ENCODE measurements at regions not wholly inside any gene's neighbourhood (a gene's known extent, or its start where the extent isn't known, plus 50 kb on each side); places are given as distances from the start of the nearest gene placed in this dataset.
"Not testable (repeated sequence)": the region's sequence is repeated elsewhere in the genome, so short reads cannot be mapped to it uniquely, and the experiment has no call there.

DNA sequence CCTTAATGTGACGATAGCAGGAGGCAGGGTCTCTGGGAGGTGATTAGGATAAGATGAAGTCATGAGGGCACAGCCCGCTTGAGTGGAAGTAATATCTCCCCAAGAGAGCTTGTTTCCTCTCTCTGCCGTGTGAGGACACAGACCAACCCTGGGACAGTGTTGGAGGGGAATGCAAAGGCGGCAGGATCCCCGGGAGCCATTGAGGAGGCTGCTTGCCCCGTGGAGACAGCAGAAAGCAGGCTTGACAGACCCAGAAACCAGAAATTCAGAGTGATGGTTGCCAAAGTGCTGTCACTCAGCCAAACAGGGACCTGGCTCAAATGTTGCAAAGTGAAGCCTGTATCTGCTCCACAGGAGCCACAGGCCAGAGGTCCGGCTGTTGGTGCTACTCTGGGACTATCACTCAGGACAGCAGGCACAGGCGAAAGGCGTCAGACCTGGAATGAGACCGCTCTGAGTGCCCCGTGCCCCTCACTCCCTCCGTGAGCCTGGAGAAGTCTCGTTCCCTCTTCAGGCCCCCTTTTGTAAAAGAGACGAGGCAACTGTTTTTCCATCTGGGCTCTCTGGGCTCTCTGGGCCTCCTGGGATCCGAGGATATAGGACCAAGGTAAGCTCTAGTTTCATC lies 96.6 kb upstream of the VANGL1 start:
- Mint-ChIP-seq H3K9me3 (no peaks in the 10 kb centered on the region), H3K27me3 (peaks cover 2% of the 10 kb centered on the region), H3K4me1 (ENCODE audit: low read depth) (no peaks in the 10 kb centered on the region), H3K36me3 (ENCODE audit: low read depth) (no peaks in the 10 kb centered on the region), H3K4me3 (no peak overlapping the region), H3K27ac (no peak overlapping the region)
- intact Hi-C loops (cut with micrococcal nuclease), result no loop called here

DNA sequence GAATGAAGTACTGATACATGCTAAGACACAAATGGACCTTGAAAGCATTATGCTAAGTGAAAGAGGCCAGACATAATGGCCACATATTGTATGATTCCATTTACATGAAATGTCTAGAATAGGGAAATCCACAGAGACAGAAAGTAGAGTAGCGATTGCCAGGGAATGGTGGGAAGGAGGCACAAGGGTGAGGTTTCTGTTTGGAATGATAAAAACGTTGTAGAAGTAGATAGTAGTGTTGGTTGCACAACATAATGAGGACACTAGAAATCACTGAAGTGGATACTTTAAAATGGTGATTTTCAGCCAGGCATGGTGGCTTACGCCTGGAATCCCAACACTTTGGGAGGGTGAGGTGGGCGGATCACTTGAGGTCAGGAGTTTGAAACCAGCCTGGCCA lies 97.6 kb upstream of the VANGL1 start:
- Mint-ChIP-seq H3K27ac (no peak overlapping the region), H3K36me3 (ENCODE audit: low read depth) (no peaks in the 10 kb centered on the region), H3K4me3 (no peak overlapping the region), H3K27me3 (peaks cover 2% of the 10 kb centered on the region), H3K4me1 (ENCODE audit: low read depth) (no peaks in the 10 kb centered on the region), H3K9me3 (no peaks in the 10 kb centered on the region)
- intact Hi-C loops (cut with micrococcal nuclease), result no loop called here

DNA sequence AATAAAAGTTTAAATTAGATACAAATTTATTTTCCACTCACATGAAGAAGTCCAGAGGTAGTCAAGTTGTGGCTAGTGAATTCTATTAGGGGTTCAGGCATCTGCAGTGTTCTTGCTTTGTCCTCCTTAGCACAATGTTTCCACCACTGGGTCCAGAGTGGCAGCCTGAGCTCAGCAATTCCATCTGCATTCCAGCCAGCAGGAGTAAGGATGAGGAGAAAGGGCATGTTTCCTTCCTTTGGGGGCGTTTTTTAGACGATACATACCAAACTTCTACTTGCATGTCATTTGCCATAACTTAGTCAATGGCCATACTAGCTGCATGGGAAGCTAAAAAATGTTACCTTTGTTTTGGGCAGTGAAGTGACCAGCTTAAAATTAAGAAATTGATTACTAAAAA lies 98.5 kb upstream of the VANGL1 start:
- intact Hi-C loops (cut with micrococcal nuclease), result no loop called here
- H3K27me3 Mint-ChIP-seq, result peaks cover 2% of the 10 kb centered on the region

DNA sequence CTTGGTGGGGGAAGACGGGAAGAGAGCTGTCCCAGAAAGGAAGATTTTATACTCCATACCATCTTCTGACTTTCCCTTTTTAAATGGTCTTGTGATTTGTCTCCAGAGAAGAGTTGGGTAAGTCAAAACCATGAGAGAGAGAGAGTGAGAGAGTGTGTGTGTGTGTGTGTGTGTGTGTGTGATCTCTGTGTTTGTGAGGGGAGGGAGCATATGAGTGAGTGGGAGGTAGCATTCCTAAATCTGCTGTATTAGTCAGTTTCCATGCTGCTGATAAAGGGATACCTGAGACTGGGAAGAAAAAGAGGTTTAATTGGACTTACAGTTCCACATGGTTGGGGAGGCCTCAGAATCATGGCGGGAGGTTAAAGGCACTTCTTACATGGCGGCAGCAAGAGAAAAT lies 102.0 kb upstream of the VANGL1 start:
- no peak overlapping the region for H3K4me3 Mint-ChIP-seq
- no peaks in the 10 kb centered on the region for H3K4me1 Mint-ChIP-seq (ENCODE audit: low read depth)
- no peaks in the 10 kb centered on the region for H3K36me3 Mint-ChIP-seq (ENCODE audit: low read depth)
- no peaks in the 10 kb centered on the region for H3K9me3 Mint-ChIP-seq
- intact Hi-C loops (cut with micrococcal nuclease), result no loop called here
- no peak overlapping the region for H3K27ac Mint-ChIP-seq
- H3K27me3 Mint-ChIP-seq, result no peaks in the 10 kb centered on the region

More for the DNA sequence above, 98.5 kb upstream of the VANGL1 start:
- H3K36me3 Mint-ChIP-seq (ENCODE audit: low read depth), result no peaks in the 10 kb centered on the region
- H3K9me3 Mint-ChIP-seq, result no peaks in the 10 kb centered on the region
- no peak overlapping the region for H3K4me3 Mint-ChIP-seq
- H3K4me1 Mint-ChIP-seq (ENCODE audit: low read depth), result no peaks in the 10 kb centered on the region
- no peak overlapping the region for H3K27ac Mint-ChIP-seq

DNA sequence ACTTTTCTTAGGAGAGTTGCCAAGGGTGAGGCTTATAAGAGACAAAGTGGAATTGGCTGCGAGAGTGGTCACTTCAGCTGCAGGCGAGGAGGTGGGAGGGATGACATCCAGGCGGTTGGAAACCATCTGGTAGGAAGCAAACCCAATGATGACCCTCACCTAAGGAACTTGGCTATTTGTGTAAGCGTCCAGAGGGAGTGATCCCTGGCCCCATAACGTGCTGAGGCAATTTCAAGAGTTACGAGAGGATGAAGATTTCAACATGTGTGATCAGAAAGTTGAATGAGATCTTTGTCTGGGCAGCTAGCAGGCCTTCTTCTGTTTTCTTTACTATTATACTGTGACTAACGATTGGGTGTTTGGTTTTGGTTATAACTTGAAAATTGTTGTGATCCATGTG lies 102.7 kb upstream of the VANGL1 start:
- H3K4me1 Mint-ChIP-seq (ENCODE audit: low read depth), result no peaks in the 10 kb centered on the region
- intact Hi-C loops (cut with micrococcal nuclease), result no loop called here

DNA sequence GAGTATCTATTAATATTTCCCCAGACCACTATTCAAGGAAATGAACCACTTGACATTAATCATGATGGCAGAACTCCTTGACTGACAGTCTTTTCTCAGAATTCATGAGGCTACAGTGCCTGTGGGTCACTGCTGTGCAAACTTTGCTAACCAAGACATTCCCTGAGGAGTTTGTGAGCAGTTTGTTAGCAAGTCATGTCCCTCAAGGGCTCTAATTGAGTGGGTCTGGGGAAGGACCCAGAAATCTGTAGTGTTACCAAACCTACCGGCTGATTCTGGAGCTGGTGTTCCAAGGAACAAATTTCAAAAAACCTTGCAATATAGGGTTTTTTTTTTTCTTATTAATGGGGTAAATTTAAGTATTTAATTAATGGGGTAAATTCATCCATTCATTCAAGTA lies 103.2 kb upstream of the VANGL1 start:
- no peaks in the 10 kb centered on the region for H3K9me3 Mint-ChIP-seq
- intact Hi-C loops (cut with micrococcal nuclease), result no loop called here
- no peak overlapping the region for H3K4me3 Mint-ChIP-seq
- H3K4me1 Mint-ChIP-seq (ENCODE audit: low read depth), result no peaks in the 10 kb centered on the region
- no peak overlapping the region for H3K27ac Mint-ChIP-seq
- H3K36me3 Mint-ChIP-seq (ENCODE audit: low read depth), result no peaks in the 10 kb centered on the region
- H3K27me3 Mint-ChIP-seq, result no peaks in the 10 kb centered on the region

More for the DNA sequence above, 102.7 kb upstream of the VANGL1 start:
- Mint-ChIP-seq H3K27me3 (no peaks in the 10 kb centered on the region), H3K27ac (no peak overlapping the region), H3K4me3 (no peak overlapping the region), H3K36me3 (ENCODE audit: low read depth) (no peaks in the 10 kb centered on the region), H3K9me3 (no peaks in the 10 kb centered on the region)

DNA sequence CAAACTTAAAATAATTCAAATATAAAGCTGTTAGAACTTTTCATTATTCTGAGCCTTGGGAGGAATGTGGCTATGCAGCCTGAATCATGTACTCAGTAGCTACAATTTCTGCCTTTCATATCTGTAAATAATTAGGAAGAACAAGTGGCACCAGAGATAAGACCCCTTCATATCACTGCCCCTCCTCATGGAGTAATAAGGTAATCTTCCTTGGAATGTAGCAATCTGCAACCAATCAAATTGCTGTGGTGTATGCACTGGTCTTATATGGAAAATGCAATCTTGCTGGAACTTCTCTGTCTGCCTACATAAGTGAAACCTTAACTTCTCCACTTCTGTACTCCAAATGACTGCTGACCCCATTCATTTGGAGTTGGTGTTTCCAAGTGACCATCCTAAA lies 104.4 kb upstream of the VANGL1 start:
- intact Hi-C loops (cut with micrococcal nuclease), result no loop called here
- H3K4me3 Mint-ChIP-seq, result no peak overlapping the region
- H3K27ac Mint-ChIP-seq, result no peak overlapping the region
- no peaks in the 10 kb centered on the region for H3K36me3 Mint-ChIP-seq (ENCODE audit: low read depth)
- no peaks in the 10 kb centered on the region for H3K4me1 Mint-ChIP-seq (ENCODE audit: low read depth)
- no peaks in the 10 kb centered on the region for H3K9me3 Mint-ChIP-seq
- no peaks in the 10 kb centered on the region for H3K27me3 Mint-ChIP-seq

DNA sequence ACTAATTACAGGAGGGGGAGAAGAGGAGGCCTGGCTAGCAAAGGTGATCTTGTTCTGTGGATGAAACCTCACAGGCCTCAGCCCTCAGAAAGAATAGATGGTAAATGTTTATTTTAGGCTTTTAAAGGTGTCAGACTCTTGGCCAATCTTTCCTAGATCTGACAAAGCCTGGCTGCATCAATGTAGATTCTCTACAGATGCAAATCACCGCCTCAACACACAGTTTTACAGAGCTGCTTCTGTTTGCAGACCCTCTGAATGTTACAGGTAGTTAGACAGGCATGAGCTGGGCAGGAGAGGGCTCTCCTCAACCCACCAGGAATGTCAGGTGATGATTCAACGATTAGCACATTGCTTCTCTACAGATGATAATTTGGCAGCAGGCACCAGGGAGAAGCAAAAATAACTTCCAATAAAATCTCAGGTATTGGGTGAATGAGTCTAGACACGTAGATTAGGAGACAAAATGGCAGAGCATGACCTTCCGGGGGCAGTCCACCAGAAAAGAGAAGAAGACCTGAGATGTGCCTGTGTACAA lies 105.4 kb upstream of the VANGL1 start:
- Mint-ChIP-seq H3K27me3 (no peaks in the 10 kb centered on the region), H3K4me3 (no peak overlapping the region), H3K9me3 (no peaks in the 10 kb centered on the region), H3K36me3 (ENCODE audit: low read depth) (no peaks in the 10 kb centered on the region), H3K4me1 (ENCODE audit: low read depth) (no peaks in the 10 kb centered on the region), H3K27ac (no peak overlapping the region)
- intact Hi-C loops (cut with micrococcal nuclease), result no loop called here

DNA sequence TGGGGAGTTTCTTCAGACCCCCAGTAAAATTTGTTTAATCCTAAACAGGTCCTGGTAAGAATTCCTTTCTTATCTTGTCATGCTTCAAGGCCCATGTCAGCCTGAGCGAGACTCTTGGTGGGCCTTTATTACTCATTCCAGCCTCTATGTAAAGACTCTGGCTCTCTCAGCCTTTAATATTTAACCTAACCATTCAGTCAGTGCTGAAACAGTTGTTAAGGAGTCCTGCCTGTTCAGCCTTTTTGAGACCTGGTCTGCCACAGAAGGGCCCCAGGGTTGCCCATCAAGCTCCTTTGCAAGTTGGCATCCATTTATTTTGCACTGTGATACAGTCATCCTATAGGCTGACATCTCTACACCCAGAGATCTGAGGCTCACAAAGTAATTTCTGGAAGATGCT lies 107.7 kb upstream of the VANGL1 start:
- Mint-ChIP-seq H3K27ac (no peak overlapping the region), H3K4me3 (no peak overlapping the region), H3K9me3 (no peaks in the 10 kb centered on the region), H3K36me3 (ENCODE audit: low read depth) (no peaks in the 10 kb centered on the region), H3K4me1 (ENCODE audit: low read depth) (no peaks in the 10 kb centered on the region), H3K27me3 (no peaks in the 10 kb centered on the region)
- intact Hi-C loops (cut with micrococcal nuclease), result no loop called here

DNA sequence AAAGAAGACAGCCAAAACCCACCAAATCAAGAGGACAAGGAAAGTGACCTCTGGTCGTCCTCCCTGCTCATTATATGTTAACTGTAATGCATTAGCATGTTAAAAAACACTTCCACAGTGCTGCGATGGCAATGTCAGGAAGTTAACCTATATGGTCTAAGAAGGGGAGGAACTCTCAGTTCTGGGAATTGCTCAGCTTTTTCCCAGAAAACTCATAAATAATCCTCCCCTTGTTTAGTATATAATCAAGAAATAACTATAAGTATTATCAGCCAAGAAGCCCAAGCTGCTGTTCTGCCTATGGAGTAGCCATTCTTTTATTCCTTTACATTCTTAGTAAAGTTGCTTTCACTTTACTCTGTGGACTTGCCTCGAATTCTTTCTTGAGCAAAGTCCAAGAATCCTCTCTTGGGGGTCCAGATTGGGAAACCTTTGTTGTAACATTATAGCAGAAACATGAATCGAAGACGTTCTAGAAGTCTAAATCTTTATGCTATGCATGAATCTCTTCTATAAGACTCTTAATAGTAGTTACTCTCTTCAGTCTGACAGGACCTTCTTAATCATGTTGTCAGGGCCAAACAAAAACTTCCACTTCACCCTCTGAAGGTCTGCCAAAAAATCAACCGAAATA lies 110.0 kb upstream of the VANGL1 start:
- Mint-ChIP-seq H3K4me1 (ENCODE audit: low read depth) (no peaks in the 10 kb centered on the region), H3K27ac (no peak overlapping the region), H3K36me3 (ENCODE audit: low read depth) (no peaks in the 10 kb centered on the region), H3K4me3 (no peak overlapping the region), H3K9me3 (no peaks in the 10 kb centered on the region), H3K27me3 (no peaks in the 10 kb centered on the region)
- intact Hi-C loops (cut with micrococcal nuclease), result no loop called here

DNA sequence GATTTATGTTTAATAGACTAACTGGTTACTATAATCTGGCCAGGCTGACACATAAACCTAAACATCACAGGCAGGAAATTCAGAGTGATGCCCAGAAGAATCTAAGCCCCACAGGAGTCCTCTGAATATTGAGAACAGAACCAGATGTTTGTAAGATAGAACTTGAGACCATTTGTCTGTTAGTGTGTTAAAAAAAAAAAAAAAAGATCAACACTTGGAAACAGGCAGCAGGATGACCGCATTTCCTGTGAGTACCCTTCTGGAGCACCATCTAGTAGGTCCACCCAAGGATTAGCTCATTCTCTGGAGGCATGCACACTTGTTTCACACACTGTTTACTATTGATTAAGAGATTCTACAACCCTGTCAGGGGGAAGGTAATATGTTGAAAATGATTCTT lies 111.4 kb upstream of the VANGL1 start:
- no peaks in the 10 kb centered on the region for H3K9me3 Mint-ChIP-seq
- intact Hi-C loops (cut with micrococcal nuclease), result no loop called here
- H3K36me3 Mint-ChIP-seq (ENCODE audit: low read depth), result no peaks in the 10 kb centered on the region
- no peaks in the 10 kb centered on the region for H3K27me3 Mint-ChIP-seq
- H3K4me3 Mint-ChIP-seq, result no peak overlapping the region
- no peaks in the 10 kb centered on the region for H3K4me1 Mint-ChIP-seq (ENCODE audit: low read depth)
- H3K27ac Mint-ChIP-seq, result no peak overlapping the region

DNA sequence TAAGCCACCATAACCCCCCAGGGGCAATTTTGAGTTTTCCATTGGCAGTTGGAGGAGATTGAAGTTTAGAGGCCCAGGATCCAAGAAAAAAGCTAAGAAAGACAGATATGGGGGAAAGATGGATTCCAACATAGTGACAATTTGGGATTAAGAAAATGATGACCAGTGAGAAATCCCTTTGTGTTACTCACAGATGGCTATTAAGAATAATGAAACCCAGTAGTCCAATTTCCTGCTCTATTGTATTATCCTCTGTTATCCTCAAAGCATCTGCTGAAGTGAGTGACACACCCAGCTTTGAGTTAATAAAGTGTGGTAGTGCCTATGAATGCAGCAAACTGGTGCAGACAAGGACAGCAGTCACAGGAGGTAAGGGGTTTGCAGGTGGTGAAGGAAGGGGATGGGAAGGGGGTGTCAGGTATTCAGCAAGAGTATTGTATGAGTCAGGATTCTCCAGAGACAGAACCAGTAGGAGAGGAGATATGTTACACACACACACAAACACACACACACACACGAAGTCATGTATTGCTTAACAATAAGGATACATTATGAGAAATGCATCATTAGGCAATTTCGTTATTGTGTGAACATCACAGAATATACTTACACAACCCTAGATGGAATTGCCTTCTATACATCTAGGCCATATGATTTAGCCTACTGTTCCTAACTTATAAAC lies 112.4 kb upstream of the VANGL1 start:
- H3K36me3 Mint-ChIP-seq (ENCODE audit: low read depth), result no peaks in the 10 kb centered on the region
- no peaks in the 10 kb centered on the region for H3K9me3 Mint-ChIP-seq
- no peaks in the 10 kb centered on the region for H3K4me1 Mint-ChIP-seq (ENCODE audit: low read depth)
- H3K4me3 Mint-ChIP-seq, result no peak overlapping the region
- no peak overlapping the region for H3K27ac Mint-ChIP-seq
- no peaks in the 10 kb centered on the region for H3K27me3 Mint-ChIP-seq
- intact Hi-C loops (cut with micrococcal nuclease), result no loop called here

DNA sequence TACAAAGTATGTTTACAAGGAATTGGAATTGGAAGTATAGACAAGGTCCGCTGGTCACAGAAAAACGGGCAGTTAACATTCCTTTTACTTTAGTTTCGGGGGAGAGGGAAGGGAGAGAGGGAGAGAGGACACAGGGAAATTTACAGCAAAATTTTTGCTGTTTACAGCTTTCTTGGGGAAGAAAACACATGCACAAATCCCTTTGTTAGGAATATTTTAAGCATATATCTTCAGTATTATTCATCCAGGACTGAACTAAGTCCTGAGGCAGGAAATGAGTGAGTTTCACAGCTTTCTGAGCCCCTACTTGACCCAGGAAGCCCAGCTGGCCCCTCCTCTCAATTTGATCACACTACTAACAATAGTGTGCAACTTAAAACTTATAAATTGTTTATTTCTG lies 113.4 kb upstream of the VANGL1 start:
- H3K4me3 Mint-ChIP-seq; H3K36me3 Mint-ChIP-seq (ENCODE audit: low read depth); H3K27ac Mint-ChIP-seq; H3K9me3 Mint-ChIP-seq; H3K27me3 Mint-ChIP-seq; intact Hi-C loops (cut with micrococcal nuclease); H3K4me1 Mint-ChIP-seq (ENCODE audit: low read depth): not testable (repeated sequence)

DNA sequence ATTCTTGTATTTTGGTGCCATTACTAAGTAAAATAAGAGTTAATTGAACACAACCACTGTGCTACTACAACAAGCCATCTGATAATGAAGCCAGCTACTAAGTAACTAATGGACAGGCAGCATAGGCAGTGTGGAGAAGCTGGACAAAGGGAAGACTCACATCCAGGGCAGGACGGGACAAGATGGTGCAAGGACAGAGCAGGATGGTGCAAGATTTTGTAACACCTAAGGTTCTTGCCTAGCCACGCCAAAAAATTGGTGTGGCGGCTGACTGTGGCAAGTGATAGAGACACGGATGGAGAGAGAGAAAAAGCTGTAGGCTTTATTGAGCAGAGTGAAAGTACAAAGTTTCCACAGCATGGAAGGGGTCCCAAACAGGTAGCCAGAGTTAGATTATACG lies 114.0 kb upstream of the VANGL1 start:
- intact Hi-C loops (cut with micrococcal nuclease), result no loop called here
- Mint-ChIP-seq H3K36me3 (ENCODE audit: low read depth) (no peaks in the 10 kb centered on the region), H3K27me3 (no peaks in the 10 kb centered on the region), H3K9me3 (no peaks in the 10 kb centered on the region), H3K4me3 (no peak overlapping the region), H3K27ac (no peak overlapping the region), H3K4me1 (ENCODE audit: low read depth) (no peaks in the 10 kb centered on the region)

Measured in dendritic cell treated with granulocyte-macrophage colony-stimulating factor and Interleukin-4, amounts not matched to agents 40 ng/mL and 50 ng/mL, for 4 days (primary cell).